Ecto neural progenitor cell (in vitro differentiated cells): ENCODE measurements at regions not wholly inside any gene's neighbourhood (a gene's known extent, or its start where the extent isn't known, plus 50 kb on each side); places are given as distances from the start of the nearest gene placed in this dataset.

ENCODE experiments used
- DNase-seq: peaks from one replicate; pipeline ENCODE4 v3.0.0-alpha.2; 2018; ENCODE audit warnings: low spot score

DNA sequence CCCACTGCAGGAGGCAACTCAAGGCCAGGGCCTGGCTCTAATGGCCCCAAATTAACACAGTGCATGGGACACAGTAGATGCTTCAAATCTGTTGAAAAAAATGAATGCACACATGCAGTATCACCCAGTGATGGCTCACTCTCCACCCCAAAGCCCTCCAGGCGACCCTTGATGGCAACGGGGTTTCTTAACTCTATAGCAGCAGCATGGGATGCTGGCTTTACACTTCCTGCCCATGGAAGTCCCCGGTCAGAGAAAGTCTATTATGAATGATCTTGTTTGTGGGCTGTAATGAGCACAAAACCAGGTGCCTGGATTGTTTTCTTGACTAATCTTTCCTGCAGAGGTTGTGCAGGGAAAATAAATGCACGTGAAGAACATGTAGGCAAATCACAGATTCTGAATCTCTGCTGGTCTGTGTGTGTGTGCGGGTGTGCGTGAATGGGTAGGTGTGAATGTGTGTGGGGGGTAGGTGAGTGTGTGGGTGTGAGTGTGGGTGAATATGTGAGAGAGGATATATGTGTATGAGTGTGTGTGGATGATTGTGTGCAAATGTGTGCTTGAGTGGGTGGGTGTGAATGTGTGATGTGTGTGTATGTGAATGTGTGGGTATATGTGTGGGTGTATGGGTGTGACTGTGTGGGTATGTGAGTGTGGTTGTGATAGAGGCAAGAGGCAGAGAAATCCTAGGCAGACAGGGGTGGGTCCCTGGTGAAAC lies 60.1 kb upstream of the MLN start:
- no peak for DNase-seq

DNA sequence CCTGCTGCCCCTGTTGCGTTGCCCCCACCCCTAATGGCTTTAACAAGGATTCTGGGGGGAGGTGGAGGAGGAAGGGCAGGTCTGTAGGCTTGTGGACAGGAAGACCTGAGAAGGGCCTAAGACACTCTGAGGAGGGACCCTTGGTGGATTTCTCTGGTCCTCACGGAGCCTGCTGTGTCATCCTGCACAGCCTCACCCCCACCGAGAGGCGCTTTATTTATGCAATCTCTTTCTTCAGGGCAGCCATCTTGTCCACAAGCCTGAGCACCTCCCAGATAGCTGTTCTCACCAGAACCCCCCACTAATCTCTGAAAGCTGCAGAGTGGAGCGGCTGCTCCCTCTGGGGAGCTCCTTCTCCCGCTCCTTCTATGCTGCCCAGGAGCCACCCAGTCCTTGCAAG lies 59.3 kb upstream of the MLN start:
- DNase-seq = no peak

DNA sequence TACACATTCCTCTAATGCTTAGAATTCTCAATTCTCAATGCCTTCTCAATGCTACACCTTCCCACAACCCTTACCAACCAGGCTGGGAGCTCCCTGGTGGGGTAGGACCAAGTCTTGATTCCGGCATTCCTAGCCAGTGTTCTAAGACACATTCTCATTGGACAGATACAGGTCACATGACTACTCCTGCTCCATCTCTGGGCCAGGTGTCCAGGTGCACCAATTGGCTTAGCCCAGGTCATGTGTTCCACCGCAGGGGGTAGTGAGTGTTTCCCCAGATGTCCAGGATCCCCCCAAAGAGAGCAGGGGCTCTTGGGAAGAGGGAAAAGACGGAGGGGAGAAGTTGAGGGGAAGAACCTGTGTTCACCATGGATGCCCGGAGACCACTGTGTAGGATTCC lies 58.7 kb upstream of the MLN start:
- DNase-seq = no peak

DNA sequence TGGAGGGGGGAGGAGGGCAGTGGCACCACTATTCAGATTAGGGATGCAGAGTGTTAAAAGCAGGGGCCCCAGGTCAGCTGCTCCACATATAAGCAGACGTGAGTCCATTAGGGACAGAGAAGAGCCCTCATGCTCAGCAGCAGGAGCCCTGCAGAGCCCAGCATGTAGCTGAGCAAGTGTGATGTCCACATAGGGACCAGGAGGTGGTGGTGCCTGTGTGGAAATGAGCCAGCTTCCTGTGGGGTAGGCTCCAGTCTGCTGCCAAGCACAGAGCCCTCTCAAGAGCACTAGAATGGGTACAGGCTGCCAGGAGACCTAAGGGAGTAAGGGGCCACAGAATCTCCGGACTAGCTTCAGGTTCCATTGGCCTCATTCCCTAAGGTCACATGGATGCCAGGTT lies 57.9 kb upstream of the MLN start:
- DNase-seq = no peak

DNA sequence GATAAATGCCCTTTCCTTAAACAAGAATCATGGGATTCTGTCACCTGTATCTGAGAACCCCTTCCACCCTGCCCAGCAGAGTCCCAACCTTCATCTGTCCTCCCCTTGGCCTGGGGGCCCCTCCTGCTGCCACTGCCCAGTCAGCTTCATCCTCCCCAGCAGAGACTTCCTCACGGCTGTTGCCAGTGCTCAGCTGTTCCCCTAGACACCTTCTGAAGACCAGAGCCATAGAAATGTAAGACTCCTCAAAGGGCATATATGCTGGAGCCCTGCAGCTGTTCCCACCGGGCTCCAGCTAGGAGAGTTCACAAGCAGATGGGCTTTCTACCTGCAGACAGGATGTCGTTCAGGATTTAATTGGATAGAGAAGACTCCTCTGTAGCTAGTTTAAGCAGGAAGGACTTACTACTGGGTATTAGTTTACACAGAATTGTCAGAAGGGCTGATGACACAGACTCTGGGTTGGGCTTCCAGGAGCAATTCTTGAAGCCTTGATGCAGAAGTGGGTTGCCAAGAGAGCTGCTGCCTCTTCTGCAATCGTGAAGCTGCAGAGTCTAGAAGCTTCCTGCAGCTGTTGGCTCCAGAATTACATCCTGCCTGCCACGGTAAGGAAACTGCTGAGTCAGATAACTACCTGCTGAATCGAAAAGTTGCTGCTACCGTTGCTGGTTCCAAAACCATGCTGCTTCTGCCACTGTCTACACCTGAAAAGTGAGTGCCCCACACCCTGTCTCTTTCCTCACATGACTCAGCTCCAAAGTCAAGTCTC lies 57.1 kb upstream of the MLN start:
- no peak for DNase-seq

DNA sequence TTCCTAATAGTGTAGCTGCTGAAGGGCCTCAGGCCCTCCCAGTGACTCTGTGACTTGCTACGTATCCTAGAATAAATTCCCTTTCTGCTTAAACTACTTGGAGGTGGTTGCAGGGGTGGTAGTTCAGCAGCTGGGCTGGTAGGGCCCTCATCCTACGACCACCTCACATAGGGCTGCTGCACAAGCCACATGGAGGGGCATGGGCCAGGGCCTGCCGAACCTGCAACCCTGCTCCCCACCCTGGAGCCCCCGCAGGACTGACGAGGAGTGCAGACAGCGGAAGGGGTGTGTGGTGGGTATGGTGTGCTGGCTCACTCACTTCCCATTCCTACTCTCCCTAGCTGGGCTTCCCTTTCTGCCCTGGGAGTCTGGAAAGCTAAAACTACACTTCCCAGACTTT lies 56.2 kb upstream of the MLN start:
- DNase-seq = no peak

DNA sequence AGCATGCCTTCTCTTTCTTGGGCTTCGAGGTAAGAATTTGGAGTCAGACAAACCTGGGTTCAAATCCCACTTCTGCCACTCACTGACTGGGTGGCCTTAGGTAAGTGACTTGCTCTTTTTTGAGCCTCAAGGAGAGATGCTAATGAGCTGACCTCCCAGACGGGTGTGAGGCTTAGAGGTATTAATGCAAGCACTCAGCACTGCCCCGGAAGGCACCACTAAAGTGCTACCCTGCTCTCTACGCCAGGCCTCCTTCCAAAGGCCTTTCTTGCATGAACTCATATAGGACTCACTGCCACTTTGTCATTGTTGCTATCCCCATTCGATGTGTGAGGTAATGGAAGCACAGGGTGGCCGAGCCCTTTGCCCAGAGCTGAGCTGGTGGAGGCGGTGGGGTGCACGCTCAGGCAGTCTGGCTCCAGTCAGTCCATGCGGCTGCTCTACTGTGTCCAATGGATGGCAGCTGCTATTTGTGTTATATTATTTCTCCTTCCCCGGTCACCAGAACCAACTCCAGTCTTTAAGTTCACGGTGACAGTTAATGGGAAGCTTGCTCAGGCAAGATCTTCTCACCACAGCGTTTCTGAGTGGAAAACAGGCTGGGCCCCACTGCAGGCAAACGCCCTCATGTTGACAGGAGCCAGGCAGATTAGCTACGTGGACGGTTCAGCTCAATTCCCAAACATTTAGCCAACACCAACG lies 55.2 kb upstream of the MLN start:
- DNase-seq = no peak

DNA sequence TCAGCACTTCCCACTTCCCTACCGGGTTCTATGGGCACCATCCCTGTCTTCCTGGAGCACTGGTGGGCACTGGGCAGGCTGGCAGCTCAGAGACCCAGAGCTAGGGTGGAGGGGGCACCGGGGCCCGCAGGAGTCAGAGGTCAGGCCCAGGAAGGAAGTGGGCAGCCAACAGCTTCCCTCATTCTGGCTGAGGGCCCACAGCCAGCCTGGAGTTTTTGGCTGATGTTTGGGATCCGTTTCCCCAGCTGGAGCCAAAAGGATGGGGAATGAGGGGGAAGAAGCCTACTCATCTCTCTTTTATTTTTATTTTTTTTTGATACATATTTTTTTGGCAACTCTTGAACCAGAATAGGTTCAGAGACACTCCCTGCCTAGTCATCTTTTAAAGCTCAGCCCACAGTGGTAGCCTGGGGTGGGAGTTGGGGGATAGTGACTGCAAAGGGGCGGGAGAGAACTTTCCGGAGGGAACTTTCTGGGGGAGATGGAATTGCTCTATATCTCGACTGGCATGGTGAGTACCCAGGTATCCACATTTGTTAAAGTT lies 54.2 kb upstream of the MLN start:
- no peak for DNase-seq

DNA sequence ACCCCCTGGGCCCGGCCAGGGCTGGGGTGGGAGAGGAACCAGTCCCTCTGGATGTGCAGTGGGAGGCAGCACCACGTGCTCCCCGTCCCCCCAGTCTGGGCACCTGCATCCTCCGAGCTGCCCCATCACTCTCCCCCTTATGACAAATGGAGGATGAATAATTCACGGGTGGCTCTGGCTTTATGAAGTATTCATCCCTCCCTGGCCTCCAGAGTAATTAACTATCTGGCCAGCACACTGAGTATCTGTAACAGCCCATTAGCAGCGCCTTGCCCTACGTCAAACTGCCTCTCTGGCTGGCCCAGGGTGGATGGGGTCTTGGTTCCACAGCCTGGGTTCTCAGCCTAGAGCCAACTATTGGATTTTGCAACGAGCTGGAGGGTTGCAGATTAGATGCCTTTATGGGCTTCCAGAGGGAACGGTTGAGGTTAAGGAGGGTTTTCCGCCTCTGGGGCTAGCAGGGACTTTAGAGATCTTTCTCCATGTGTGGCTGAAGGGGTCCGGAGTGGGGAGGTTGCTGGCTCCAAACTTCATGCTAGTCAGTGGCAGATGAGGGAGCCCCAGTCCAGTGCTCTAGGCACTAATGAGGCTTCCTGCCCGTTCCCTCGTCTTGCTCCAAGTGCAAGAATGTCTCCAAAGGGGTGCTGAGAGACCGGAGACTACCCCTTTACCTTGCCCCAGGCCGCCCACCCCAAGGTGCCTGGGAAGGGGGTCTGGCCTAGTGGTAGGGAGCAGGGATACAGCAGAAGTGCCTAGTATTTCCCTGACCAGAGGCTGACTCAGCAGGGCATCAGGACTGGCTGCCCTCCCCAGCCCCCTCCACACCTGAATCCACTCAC lies 53.5 kb upstream of the MLN start:
- DNase-seq = no peak

DNA sequence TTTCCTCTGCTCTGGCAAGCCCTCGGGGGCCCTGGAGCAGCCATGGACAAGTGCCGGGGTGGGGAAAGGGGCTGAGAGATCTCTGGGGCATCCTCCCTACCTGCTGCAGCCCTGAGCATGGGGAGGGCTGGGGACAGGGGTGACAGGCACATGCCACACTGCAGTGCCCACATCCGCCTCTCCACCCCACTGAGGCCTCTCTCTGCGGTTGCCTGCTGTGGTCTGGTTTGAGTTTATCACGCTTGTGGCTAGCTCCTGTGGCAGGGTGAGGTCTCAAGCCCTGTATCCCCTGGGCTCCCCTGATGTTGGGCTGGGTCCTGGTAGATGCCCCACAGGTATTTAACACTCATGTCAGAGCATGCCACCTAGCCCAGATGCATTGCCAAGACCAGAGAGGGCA lies 52.9 kb upstream of the MLN start:
- no peak for DNase-seq

DNA sequence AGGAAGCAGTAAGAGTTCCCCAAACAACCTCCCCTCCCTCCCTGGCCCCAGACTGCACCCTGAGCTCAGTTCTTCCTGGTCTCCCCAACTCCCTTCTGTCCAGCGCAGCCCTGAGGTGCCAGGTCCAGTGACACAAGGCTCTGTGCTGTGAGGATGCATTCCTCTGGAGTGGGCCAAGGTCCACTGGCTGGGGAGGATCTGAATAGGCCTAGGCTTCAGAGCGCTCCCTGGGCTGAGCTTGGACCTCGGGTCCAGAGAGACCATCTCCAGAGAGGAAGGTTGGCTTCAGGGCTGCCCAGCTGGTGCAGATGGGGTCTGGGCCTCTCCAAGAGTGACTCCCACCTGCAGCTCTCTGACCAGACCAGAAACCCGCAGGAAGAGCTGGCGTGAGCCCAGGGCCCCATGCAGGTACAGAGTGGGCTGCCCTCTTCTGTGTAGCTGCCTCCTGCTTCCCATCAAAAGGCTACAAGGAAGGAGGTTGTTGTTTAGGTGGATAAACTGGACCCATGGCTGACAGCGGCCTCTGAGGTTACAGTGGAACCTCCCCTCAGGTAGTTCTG lies 52.3 kb upstream of the MLN start:
- no peak for DNase-seq

DNA sequence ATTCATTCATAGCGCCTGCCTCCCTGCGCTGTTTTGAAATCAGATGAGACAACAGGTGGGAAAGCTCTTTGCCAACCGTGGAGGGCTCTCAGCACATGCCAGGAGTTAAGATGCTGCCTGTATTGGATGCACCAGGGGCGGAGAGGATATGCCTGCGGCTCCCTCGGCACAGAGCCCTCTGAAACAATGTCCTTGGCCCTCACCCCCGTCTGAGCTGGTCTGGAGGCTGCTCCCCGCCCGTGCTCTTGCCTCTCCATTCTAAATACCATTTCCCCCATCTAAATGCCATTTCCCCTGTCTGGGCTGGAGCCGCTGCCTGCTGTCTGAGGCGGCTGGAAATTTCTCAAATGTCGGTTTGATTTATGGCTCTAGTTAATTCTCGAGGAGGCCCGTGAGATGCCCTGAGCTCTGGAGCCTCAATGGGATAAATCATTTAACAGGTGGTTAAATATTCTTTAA lies 50.8 kb upstream of the MLN start:
- no peak for DNase-seq

DNA sequence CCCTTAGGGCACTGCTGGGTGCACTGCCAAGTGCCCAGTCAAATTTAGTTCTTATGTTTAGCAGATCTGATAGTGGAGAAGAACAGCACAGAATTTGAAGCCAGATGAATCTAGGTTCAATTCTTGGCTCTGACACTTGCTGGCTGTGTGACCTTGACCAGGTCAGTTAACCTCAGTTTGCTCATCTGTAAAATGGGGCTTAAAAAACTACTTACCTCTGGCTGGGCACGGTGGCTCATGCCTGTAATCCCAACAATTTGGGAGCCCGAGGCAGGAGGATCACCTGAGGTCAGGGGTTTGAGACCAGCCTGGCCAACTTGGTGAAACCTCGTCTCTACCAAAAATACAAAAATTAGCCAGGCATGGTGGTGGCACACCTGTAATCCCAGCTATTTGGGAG lies 49.9 kb upstream of the MLN start:
- no peak for DNase-seq
